HEK293 (cell line): ENCODE measurements at regions not wholly inside any gene's neighbourhood (a gene's known extent, or its start where the extent isn't known, plus 50 kb on each side); places are given as distances from the start of the nearest gene placed in this dataset.

Experiments used
- AEBP2 ChIP-seq: fragments of 450-650 bp; formaldehyde crosslinking; IDR thresholded peaks from 2 replicates; pipeline ENCODE4 v1.5.1; 2016; ENCODE audit warnings: missing biosample characterization, missing genetic modification characterization, borderline replicate concordance
- CTCF ChIP-seq: fragments of 450-650 bp; formaldehyde crosslinking; IDR thresholded peaks from 2 replicates; pipeline ENCODE4 v1.5.1; 2016; ENCODE audit warnings: missing biosample characterization, missing genetic modification characterization
- GLI4 ChIP-seq: fragments of 450-650 bp; formaldehyde crosslinking; IDR thresholded peaks from 2 replicates; pipeline ENCODE4 v1.5.1; 2016; ENCODE audit warnings: missing biosample characterization, missing genetic modification characterization
- ZEB2 ChIP-seq: fragments of 450-650 bp; formaldehyde crosslinking; IDR thresholded peaks from 2 replicates; pipeline ENCODE4 v1.5.1; 2016; ENCODE audit warnings: missing biosample characterization, missing genetic modification characterization
- ZNF223 ChIP-seq: fragments of 450-650 bp; formaldehyde crosslinking; IDR thresholded peaks from 2 replicates; pipeline ENCODE4 v1.5.1; 2016; ENCODE audit warnings: missing biosample characterization, missing genetic modification characterization

GRCh38 chr11:37286890-37287289, 688.9 kb upstream of the RAG2 start:
- TF ChIP-seq CTCF (tag by site-specific recombination) (no peak), ZNF223 (no peak), AEBP2 (tag by site-specific recombination) (no peak), ZEB2 (tag by site-specific recombination) (no peak), GLI4 (no peak)
